ENCODE measurements at regions not wholly inside any gene's neighbourhood (a gene's known extent, or its start where the extent isn't known, plus 50 kb on each side); places are given as distances from the start of the nearest gene placed in this dataset.
"Not testable (repeated sequence)": the region's sequence is repeated elsewhere in the genome, so short reads cannot be mapped to it uniquely, and the experiment has no call there.

GRCh38 chr1:232728507-232729263 lies 76.5 kb upstream of the MAP10 start:
- H3K4me1 ChIP-seq = peaks cover 0 to 9% (median 2%) of the 10 kb centered on the region in 4 donors
- H3K27ac ChIP-seq = peak overlapping the region in 1 of 4 donors; percentile 6
- 75 to 87% methylated on average over 6 of the region's 6 CpGs for WGBS, 2 donors
- no peaks in the 10 kb centered on the region for H3K27me3 ChIP-seq
- no peak for DNase-seq
- TF ChIP-seq POLR2A (IDR thresholded peaks at IDR 0.05) = no peak
- TF ChIP-seq CTCF (IDR thresholded peaks at IDR 0.05) = no peak
- TF ChIP-seq EP300 (IDR thresholded peaks at IDR 0.05) = no peak
- TF ChIP-seq POLR2AphosphoS5 (IDR thresholded peaks at IDR 0.05) = peak in 3 of 4 donors; percentile 20 to 50 (median 21)
- no peak overlapping the region for H3K4me3 ChIP-seq
- intact Hi-C loops (cut with DNase I) = no loop called here
- H3K36me3 ChIP-seq = no peaks in the 10 kb centered on the region
- H3K9me3 ChIP-seq = no peaks in the 10 kb centered on the region

GRCh38 chr1:232732344-232732910 lies 72.8 kb upstream of the MAP10 start:
- Histone ChIP-seq H3K4me1 (no peaks in the 10 kb centered on the region), H3K27me3 (no peaks in the 10 kb centered on the region), H3K4me3 (no peak overlapping the region), H3K27ac (no peak overlapping the region), H3K36me3 (no peaks in the 10 kb centered on the region), H3K9me3 (no peaks in the 10 kb centered on the region)
- intact Hi-C loops (cut with DNase I) = no loop called here
- WGBS, 2 donors = 90 to 92% methylated on average over 1 of the region's 1 CpG
- no peak for DNase-seq
- TF ChIP-seq CTCF (IDR thresholded peaks at IDR 0.05) = no peak
- TF ChIP-seq POLR2A (IDR thresholded peaks at IDR 0.05) = no peak
- TF ChIP-seq POLR2AphosphoS5 (IDR thresholded peaks at IDR 0.05) = no peak
- TF ChIP-seq EP300 (IDR thresholded peaks at IDR 0.05) = no peak

GRCh38 chr1:232737917-232738316 lies 67.3 kb upstream of the MAP10 start:
- Histone ChIP-seq H3K27me3 (no peaks in the 10 kb centered on the region), H3K9me3 (no peaks in the 10 kb centered on the region), H3K27ac (no peak overlapping the region), H3K4me3 (no peak overlapping the region), H3K36me3 (no peaks in the 10 kb centered on the region), H3K4me1 (no peaks in the 10 kb centered on the region)
- intact Hi-C loops (cut with DNase I) = no loop called here
- DNase-seq = no peak
- WGBS, 2 donors = 85 to 93% methylated on average over 2 of the region's 2 CpGs
- no peak for TF ChIP-seq POLR2A (IDR thresholded peaks at IDR 0.05)
- TF ChIP-seq POLR2AphosphoS5 (IDR thresholded peaks at IDR 0.05) = no peak
- no peak for TF ChIP-seq EP300 (IDR thresholded peaks at IDR 0.05)

GRCh38 chr1:232743999-232744398 lies 61.2 kb upstream of the MAP10 start:
- no peaks in the 10 kb centered on the region for H3K36me3 ChIP-seq
- WGBS, 2 donors = 93 to 98% methylated on average over 1 of the region's 1 CpG
- intact Hi-C loops (cut with DNase I) = no loop called here
- H3K4me1 ChIP-seq = no peaks in the 10 kb centered on the region
- no peaks in the 10 kb centered on the region for H3K27me3 ChIP-seq
- DNase-seq = no peak
- H3K9me3 ChIP-seq = peaks cover 0 to 11% (median 5%) of the 10 kb centered on the region in 4 donors
- no peak overlapping the region for H3K4me3 ChIP-seq
- H3K27ac ChIP-seq = no peak overlapping the region
- TF ChIP-seq POLR2AphosphoS5 (IDR thresholded peaks at IDR 0.05) (no peak), EP300 (IDR thresholded peaks at IDR 0.05) (no peak), CTCF (IDR thresholded peaks at IDR 0.05) (no peak), POLR2A (IDR thresholded peaks at IDR 0.05) (no peak)

- no peaks in the 10 kb centered on the region for H3K36me3 ChIP-seq
- 96% methylated on average over 6 of the region's 6 CpGs for WGBS, 2 donors
- intact Hi-C loops (cut with DNase I) = no loop called here
- no peaks in the 10 kb centered on the region for H3K27me3 ChIP-seq
- H3K27ac ChIP-seq = no peak overlapping the region
- no peaks in the 10 kb centered on the region for H3K4me1 ChIP-seq
- no peak for TF ChIP-seq POLR2AphosphoS5 (IDR thresholded peaks at IDR 0.05)
- no peak for TF ChIP-seq POLR2A (IDR thresholded peaks at IDR 0.05)
- TF ChIP-seq CTCF (IDR thresholded peaks at IDR 0.05) = no peak
- TF ChIP-seq EP300 (IDR thresholded peaks at IDR 0.05) = no peak
- no peak overlapping the region for H3K4me3 ChIP-seq
- H3K9me3 ChIP-seq = peaks cover 0 to 13% (median 10%) of the 10 kb centered on the region in 4 donors
- no peak for DNase-seq
These were observed 60.4 kb upstream of the MAP10 start for GRCh38 chr1:232744847-232745246.

- H3K4me1 ChIP-seq; intact Hi-C loops (cut with DNase I); H3K27ac ChIP-seq; H3K27me3 ChIP-seq; H3K4me3 ChIP-seq; H3K36me3 ChIP-seq; DNase-seq: not testable (repeated sequence)
- WGBS, 2 donors = 33 to 79% methylated on average over 2 of the region's 2 CpGs
- H3K9me3 ChIP-seq = peaks cover 0 to 13% (median 10%) of the 10 kb centered on the region in 4 donors
These were observed 59.5 kb upstream of the MAP10 start for GRCh38 chr1:232745698-232746097.
